Breast epithelium (tissue), 4 donors: ENCODE measurements at regions not wholly inside any gene's neighbourhood (a gene's known extent, or its start where the extent isn't known, plus 50 kb on each side); places are given as distances from the start of the nearest gene placed in this dataset.

ENCODE experiments used
- DNase-seq, 2 donors: peaks; one replicate each; pipeline ENCODE4 v3.0.0-alpha.2; 2019; ENCODE audit warnings: low spot score in 2 of 2
- H3K27ac ChIP-seq, 2 donors: fragments of 200-600 bp; sonication (generic) in 1 of 2; one replicate each; pipeline ENCODE4 v1.5.1; 2016 to 2019; ENCODE audit warnings: mild to moderate bottlenecking in 1 of 2
- H3K27me3 ChIP-seq, 2 donors: fragments of 200-600 bp; sonication (generic) in 1 of 2; one replicate each; pipeline versions ENCODE4 v1.5.1 to v1.6.0; 2017 to 2019; ENCODE audit warnings: control low read depth in 1 of 2, mild to moderate bottlenecking in 1 of 2
- H3K36me3 ChIP-seq: fragments of 200-600 bp; one replicate; pipeline ENCODE4 v1.5.1; 2019
- H3K4me1 ChIP-seq, 2 donors: fragments of 200-600 bp; sonication (generic); one replicate each; pipeline ENCODE4 v1.5.1; 2016 to 2019; ENCODE audit warnings: control low read depth in 1 of 2
- H3K4me3 ChIP-seq, 3 donors: fragments of 200-600 bp; sonication (generic); 1 replicate in 2 of 3; 2 replicates in 1 of 3; pipeline ENCODE4 v1.5.1; 2016 to 2019; ENCODE audit warnings: mild to moderate bottlenecking in 3 of 3, moderate library complexity in 2 of 3
- H3K9me3 ChIP-seq, 2 donors: fragments of 200-600 bp; sonication (generic) in 1 of 2; one replicate each; pipeline ENCODE4 v1.5.1; 2016 to 2019; ENCODE audit warnings: control low read depth in 1 of 2
- CTCF ChIP-seq, 3 donors: fragments of 450-650 bp; IDR thresholded peaks; one replicate each; pipeline ENCODE4 v1.5.1; 2016 to 2017; ENCODE audit warnings: antibody characterized with exemption in 3 of 3, mild to moderate bottlenecking in 3 of 3, moderate library complexity in 3 of 3
- POLR2A ChIP-seq: fragments of 450-650 bp; IDR thresholded peaks from one replicate; pipeline ENCODE4 v1.6.1; 2016; ENCODE audit warnings: antibody characterized with exemption, mild to moderate bottlenecking, moderate library complexity
- POLR2AphosphoS5 ChIP-seq, 3 donors: sonication (generic); formaldehyde crosslinking; IDR thresholded peaks; one replicate each; pipeline ENCODE4 v1.6.1; 2017; ENCODE audit warnings: antibody characterized with exemption in 3 of 3
- intact Hi-C: fragments of 100-400 bp; cut with DNase I; formaldehyde crosslinking; loops from one replicate; pipeline ENCODE4 v1.15.1; 2023; ENCODE audit warnings: low total_unique reads

GRCh38 chr16:63488955-63489354 lies 1452.7 kb upstream of the CDH8 start:
- DNase-seq: no peak
- Histone ChIP-seq H3K4me3 (no peak overlapping the region), H3K9me3 (no peaks in the 10 kb centered on the region), H3K36me3 (no peaks in the 10 kb centered on the region), H3K27ac (no peak overlapping the region), H3K27me3 (no peaks in the 10 kb centered on the region), H3K4me1 (no peaks in the 10 kb centered on the region)
- no peak for TF ChIP-seq POLR2A
- no peak for TF ChIP-seq CTCF (IDR thresholded peaks at IDR 0.05)
- no peak for TF ChIP-seq POLR2AphosphoS5 (IDR thresholded peaks at IDR 0.05)
- intact Hi-C loops: no loop called here

GRCh38 chr16:63481060-63481459 lies 1444.8 kb upstream of the CDH8 start:
- no peak overlapping the region for H3K4me3 ChIP-seq
- intact Hi-C loops: no loop called here
- TF ChIP-seq CTCF (IDR thresholded peaks at IDR 0.05) (no peak), POLR2AphosphoS5 (IDR thresholded peaks at IDR 0.05) (no peak), POLR2A (no peak)

GRCh38 chr16:63473725-63474124 lies 1437.5 kb upstream of the CDH8 start:
- TF ChIP-seq POLR2AphosphoS5 (IDR thresholded peaks at IDR 0.05) (no peak), POLR2A (no peak), CTCF (IDR thresholded peaks at IDR 0.05) (no peak)
- Histone ChIP-seq H3K36me3 (no peaks in the 10 kb centered on the region), H3K9me3 (no peaks in the 10 kb centered on the region), H3K27ac (no peak overlapping the region), H3K27me3 (no peaks in the 10 kb centered on the region), H3K4me3 (no peak overlapping the region), H3K4me1 (no peaks in the 10 kb centered on the region)
- no peak for DNase-seq
- intact Hi-C loops: no loop called here

More at GRCh38 chr16:63481060-63481459, 1444.8 kb upstream of the CDH8 start:
- no peak overlapping the region for H3K27ac ChIP-seq
- no peaks in the 10 kb centered on the region for H3K36me3 ChIP-seq
- no peaks in the 10 kb centered on the region for H3K4me1 ChIP-seq
- H3K27me3 ChIP-seq: no peaks in the 10 kb centered on the region
- H3K9me3 ChIP-seq: no peaks in the 10 kb centered on the region
- DNase-seq: no peak

GRCh38 chr16:63467513-63467912 lies 1431.3 kb upstream of the CDH8 start:
- Histone ChIP-seq H3K4me3 (no peak overlapping the region), H3K4me1 (no peaks in the 10 kb centered on the region), H3K9me3 (no peaks in the 10 kb centered on the region), H3K27ac (no peak overlapping the region), H3K36me3 (no peaks in the 10 kb centered on the region), H3K27me3 (no peaks in the 10 kb centered on the region)
- DNase-seq: no peak
- no peak for TF ChIP-seq POLR2A
- no peak for TF ChIP-seq POLR2AphosphoS5 (IDR thresholded peaks at IDR 0.05)
- TF ChIP-seq CTCF (IDR thresholded peaks at IDR 0.05): no peak
- intact Hi-C loops: loop anchor here (5.0 kb wide), 1 partner anchor 1705 kb away; no protein-coding TSS in a partner anchor

- TF ChIP-seq CTCF (IDR thresholded peaks at IDR 0.05) (no peak), POLR2A (no peak), POLR2AphosphoS5 (IDR thresholded peaks at IDR 0.05) (no peak)
- Histone ChIP-seq H3K4me1 (no peaks in the 10 kb centered on the region), H3K27ac (no peak overlapping the region), H3K27me3 (no peaks in the 10 kb centered on the region), H3K9me3 (no peaks in the 10 kb centered on the region), H3K36me3 (no peaks in the 10 kb centered on the region), H3K4me3 (no peak overlapping the region)
- intact Hi-C loops: no loop called here
- DNase-seq: no peak
Observed at GRCh38 chr16:63462316-63462715, 1426.1 kb upstream of the CDH8 start.
